ENCODE measurements at regions not wholly inside any gene's neighbourhood (a gene's known extent, or its start where the extent isn't known, plus 50 kb on each side); places are given as distances from the start of the nearest gene placed in this dataset.

DNA sequence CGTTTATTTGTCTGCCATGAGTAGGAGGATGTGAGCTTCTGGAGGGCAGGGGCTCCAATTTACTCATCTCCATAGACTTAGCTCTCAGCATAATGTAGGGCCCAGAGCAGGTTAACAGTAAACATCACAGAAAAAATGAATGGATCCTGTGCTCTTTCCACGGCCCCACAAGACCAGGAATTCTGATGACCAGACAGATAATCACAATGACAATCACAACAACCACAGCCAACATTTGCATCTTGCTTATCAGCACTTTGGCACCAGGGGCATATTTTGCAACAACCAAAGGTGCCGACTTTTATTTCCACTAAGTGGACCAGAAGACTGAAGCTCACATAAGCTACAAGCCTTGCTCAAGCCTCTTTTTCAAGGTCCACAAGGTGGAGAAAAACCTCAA, 68.9 kb upstream of the ANKRD34C start:
- Histone ChIP-seq H3K4me1 (no peaks in the 10 kb centered on the region), H3K9me3 (no peaks in the 10 kb centered on the region), H3K4me3 (no peak overlapping the region), H3K27me3 (peaks cover 0 to 10% of the 10 kb centered on the region in 2 donors), H3K36me3 (no peaks in the 10 kb centered on the region), H3K27ac (no peak overlapping the region)
- intact Hi-C loops (cut with DNase I; ENCODE audit: low total_unique reads) = no loop called here
- no peak for DNase-seq
- TF ChIP-seq, protein P1, sequence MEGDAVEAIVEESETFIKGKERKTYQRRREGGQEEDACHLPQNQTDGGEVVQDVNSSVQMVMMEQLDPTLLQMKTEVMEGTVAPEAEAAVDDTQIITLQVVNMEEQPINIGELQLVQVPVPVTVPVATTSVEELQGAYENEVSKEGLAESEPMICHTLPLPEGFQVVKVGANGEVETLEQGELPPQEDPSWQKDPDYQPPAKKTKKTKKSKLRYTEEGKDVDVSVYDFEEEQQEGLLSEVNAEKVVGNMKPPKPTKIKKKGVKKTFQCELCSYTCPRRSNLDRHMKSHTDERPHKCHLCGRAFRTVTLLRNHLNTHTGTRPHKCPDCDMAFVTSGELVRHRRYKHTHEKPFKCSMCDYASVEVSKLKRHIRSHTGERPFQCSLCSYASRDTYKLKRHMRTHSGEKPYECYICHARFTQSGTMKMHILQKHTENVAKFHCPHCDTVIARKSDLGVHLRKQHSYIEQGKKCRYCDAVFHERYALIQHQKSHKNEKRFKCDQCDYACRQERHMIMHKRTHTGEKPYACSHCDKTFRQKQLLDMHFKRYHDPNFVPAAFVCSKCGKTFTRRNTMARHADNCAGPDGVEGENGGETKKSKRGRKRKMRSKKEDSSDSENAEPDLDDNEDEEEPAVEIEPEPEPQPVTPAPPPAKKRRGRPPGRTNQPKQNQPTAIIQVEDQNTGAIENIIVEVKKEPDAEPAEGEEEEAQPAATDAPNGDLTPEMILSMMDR (IDR thresholded peaks at IDR 0.05) = no peak
- no peak for TF ChIP-seq POLR2A (IDR thresholded peaks at IDR 0.05)

DNA sequence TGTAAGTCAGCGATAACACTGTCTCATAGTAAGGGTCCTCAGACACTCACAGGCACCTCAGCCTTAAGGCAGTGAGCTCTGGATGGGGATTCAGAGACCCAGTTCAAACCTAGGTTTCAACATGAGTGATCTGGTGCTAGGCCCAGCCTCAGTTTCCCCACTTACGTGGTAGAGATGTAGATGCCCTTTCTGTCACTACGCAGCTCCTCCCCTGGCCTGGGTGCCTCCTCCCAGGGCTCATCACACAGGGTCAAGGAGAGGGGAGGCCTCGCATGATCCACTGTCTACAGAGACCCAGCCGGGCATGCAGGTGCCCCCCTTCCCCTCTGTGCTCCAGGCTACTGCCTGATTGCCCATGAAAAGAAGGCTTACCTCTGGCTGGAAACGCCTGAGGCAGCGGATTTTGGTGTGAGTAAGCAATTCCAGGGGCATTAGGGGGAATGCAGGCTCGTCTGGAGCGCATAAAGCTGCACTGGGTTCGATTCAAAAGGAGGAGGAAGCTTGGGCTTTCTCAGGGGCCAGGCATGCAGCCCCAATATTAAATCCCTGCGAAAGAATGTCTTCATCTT, 69.8 kb upstream of the ANKRD34C start:
- no peak overlapping the region for H3K27ac ChIP-seq
- TF ChIP-seq, protein P1 (IDR thresholded peaks at IDR 0.05) = no peak
- no peak for TF ChIP-seq POLR2A (IDR thresholded peaks at IDR 0.05)
- intact Hi-C loops (cut with DNase I; ENCODE audit: low total_unique reads) = no loop called here
- H3K36me3 ChIP-seq = no peaks in the 10 kb centered on the region
- DNase-seq = no peak
- no peaks in the 10 kb centered on the region for H3K4me1 ChIP-seq
- H3K9me3 ChIP-seq = no peaks in the 10 kb centered on the region
- peaks cover 0 to 10% of the 10 kb centered on the region in 2 donors for H3K27me3 ChIP-seq
- H3K4me3 ChIP-seq = no peak overlapping the region

DNA sequence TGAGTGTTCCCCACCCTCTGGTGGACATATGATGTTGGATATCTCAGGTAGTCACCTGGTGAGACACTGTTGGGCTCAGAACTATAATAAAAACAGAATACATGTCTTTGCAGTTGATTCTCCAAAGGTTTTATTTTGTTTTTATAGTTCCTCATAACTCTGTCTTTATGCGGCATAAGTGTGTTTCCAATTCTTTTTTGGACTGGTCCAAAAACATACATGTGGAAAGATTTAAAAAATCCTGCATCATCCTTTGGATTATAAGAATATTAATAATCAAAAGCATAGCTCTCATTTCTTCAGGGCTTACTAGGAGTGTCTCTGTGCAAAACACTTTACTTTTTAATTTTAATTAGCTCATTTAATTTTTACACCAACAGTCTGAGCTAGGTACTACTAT, 71.0 kb upstream of the ANKRD34C start:
- Histone ChIP-seq H3K9me3 (no peaks in the 10 kb centered on the region), H3K27me3 (peaks cover 0 to 10% of the 10 kb centered on the region in 2 donors), H3K4me1 (no peaks in the 10 kb centered on the region), H3K27ac (no peak overlapping the region), H3K36me3 (no peaks in the 10 kb centered on the region), H3K4me3 (no peak overlapping the region)
- no peak for DNase-seq
- intact Hi-C loops (cut with DNase I; ENCODE audit: low total_unique reads) = no loop called here
- TF ChIP-seq POLR2A (IDR thresholded peaks at IDR 0.05) = no peak
- TF ChIP-seq, protein P1 (IDR thresholded peaks at IDR 0.05) = no peak

DNA sequence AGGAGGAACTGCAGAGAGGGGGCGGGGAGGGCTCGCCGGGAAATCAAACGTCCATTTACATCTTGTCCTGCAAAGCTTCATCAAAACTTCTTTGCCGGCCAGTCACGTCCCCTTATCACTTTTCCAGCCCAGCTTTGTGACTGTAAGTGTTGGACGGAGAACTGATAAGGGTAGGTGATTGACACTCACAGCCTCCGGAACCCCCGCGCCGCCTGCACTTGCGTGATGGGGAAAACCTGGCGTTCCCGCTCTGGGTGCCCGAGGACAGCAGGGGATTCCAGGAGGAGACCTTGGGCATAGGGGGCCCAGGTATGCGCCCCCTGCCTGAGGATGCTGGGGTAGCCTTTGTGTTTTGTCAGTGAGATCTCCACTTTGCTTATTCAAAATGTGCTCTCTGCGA, 72.8 kb upstream of the ANKRD34C start:
- Histone ChIP-seq H3K4me1 (no peaks in the 10 kb centered on the region), H3K27ac (no peak overlapping the region), H3K9me3 (no peaks in the 10 kb centered on the region), H3K36me3 (no peaks in the 10 kb centered on the region), H3K4me3 (no peak overlapping the region), H3K27me3 (peaks cover 0 to 10% of the 10 kb centered on the region in 2 donors)
- TF ChIP-seq, protein P1 (IDR thresholded peaks at IDR 0.05) = no peak
- no peak for TF ChIP-seq POLR2A (IDR thresholded peaks at IDR 0.05)
- no peak for DNase-seq
- intact Hi-C loops (cut with DNase I; ENCODE audit: low total_unique reads) = no loop called here

DNA sequence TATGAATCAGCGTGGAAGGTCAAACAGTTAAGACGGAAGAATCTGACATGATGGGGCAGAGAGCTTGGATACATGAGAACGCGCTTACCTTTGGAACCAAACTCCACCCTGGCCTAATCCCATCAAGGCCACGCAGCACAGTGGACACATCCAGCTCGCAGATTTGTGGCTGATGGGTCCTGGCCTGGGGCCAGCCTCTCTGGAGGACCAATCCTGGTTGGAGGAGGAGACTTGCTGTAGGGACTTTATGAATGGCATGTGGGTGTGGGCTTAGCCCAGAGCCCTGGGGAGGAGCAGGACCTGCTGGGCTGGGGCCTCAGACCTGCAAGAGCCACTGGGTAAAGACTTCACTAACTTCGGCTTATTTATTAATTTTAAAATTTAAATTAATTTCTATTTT, 73.4 kb upstream of the ANKRD34C start:
- H3K27me3 ChIP-seq = peaks cover 0 to 10% of the 10 kb centered on the region in 2 donors
- no peak for DNase-seq
- no peaks in the 10 kb centered on the region for H3K36me3 ChIP-seq
- intact Hi-C loops (cut with DNase I; ENCODE audit: low total_unique reads) = no loop called here
- H3K9me3 ChIP-seq = no peaks in the 10 kb centered on the region
- no peak overlapping the region for H3K27ac ChIP-seq
- TF ChIP-seq, protein P1 (IDR thresholded peaks at IDR 0.05) = no peak
- TF ChIP-seq POLR2A (IDR thresholded peaks at IDR 0.05) = no peak
- no peaks in the 10 kb centered on the region for H3K4me1 ChIP-seq
- no peak overlapping the region for H3K4me3 ChIP-seq

All from uterus (tissue), 3 donors.